Stomach (tissue), 8 donors: ENCODE measurements at regions not wholly inside any gene's neighbourhood (a gene's known extent, or its start where the extent isn't known, plus 50 kb on each side); places are given as distances from the start of the nearest gene placed in this dataset.

Source experiments
- DNase-seq, 2 donors: peaks; one replicate each; pipeline versions ENCODE4 v3.0.0 to v3.0.0-alpha.2; 2013 to 2019
- H3K27ac ChIP-seq, 5 donors: fragments of 200-600 bp in 4 of 5; sonication (generic) in 4 of 5; one replicate each; pipeline ENCODE4 v1.5.1; 2013 to 2019; ENCODE audit warnings: mild to moderate bottlenecking in 1 of 5, moderate library complexity in 1 of 5
- H3K27me3 ChIP-seq, 3 donors: fragments of 200-600 bp; sonication (generic); one replicate each; pipeline ENCODE4 v1.5.1; 2017 to 2019; ENCODE audit warnings: mixed run types in 1 of 3
- H3K36me3 ChIP-seq, 4 donors: fragments of 200-600 bp; sonication (generic); 1 replicate in 3 of 4; 2 replicates in 1 of 4; pipeline ENCODE4 v1.5.1; 2016 to 2019
- H3K4me1 ChIP-seq, 4 donors: fragments of 200-600 bp; sonication (generic); one replicate each; pipeline ENCODE4 v1.5.1; 2016 to 2019
- H3K4me3 ChIP-seq, 4 donors: fragments of 200-600 bp; sonication (generic) in 3 of 4; one replicate each; pipeline ENCODE4 v1.5.1; 2016 to 2019; ENCODE audit warnings: mild to moderate bottlenecking in 1 of 4
- H3K9me3 ChIP-seq, 4 donors: fragments of 200-600 bp; sonication (generic); one replicate each; pipeline ENCODE4 v1.5.1; 2016 to 2019
- EP300 ChIP-seq: sonication (generic); formaldehyde crosslinking; IDR thresholded peaks from one replicate; pipeline ENCODE4 v1.6.1; 2017; ENCODE audit warnings: antibody characterized with exemption
- POLR2A ChIP-seq, 4 donors: fragments of 450-650 bp; IDR thresholded peaks; one replicate each; pipeline ENCODE4 v1.6.1; 2016; ENCODE audit warnings: antibody characterized with exemption in 4 of 4, control low read depth in 2 of 4, mild to moderate bottlenecking in 1 of 4, moderate library complexity in 1 of 4
- POLR2AphosphoS5 ChIP-seq, 3 donors: sonication (generic); formaldehyde crosslinking; IDR thresholded peaks; one replicate each; pipeline ENCODE4 v1.6.1; 2016; ENCODE audit warnings: antibody characterized with exemption in 3 of 3
- WGBS, 5 donors: extraction: QIAGEN DNeasy Blood & Tissue Kit in 3 of 5; methylation state at CpG; one replicate each; pipeline versions ENCODE4 v1.1.5 to v1.1.7; 2013 to 2018; 5-methylcytosine and 5-hydroxymethylcytosine counted together
- intact Hi-C: fragments of 100-400 bp; cut with DNase I; formaldehyde crosslinking; loops from one replicate; pipeline ENCODE4 v1.15.1; 2023; ENCODE audit warnings: low total_unique reads
- TF ChIP-seq, protein P1 (sequence below), 7 experiments: fragments of 450-650 bp in 4 of 7; fragments of 200-600 bp in 3 of 7; sonication (generic) in 3 of 7; IDR thresholded peaks; one replicate each; pipeline ENCODE4 v1.5.1; 2016 to 2019; ENCODE audit warnings: antibody characterized with exemption in 7 of 7, control low read depth in 2 of 7, mild to moderate bottlenecking in 1 of 7
- donor health status: healthy with polysubstance abuse.
- donor health status: Bipolar disorder and iron deficiency.
- donor health status: healthy.

DNA sequence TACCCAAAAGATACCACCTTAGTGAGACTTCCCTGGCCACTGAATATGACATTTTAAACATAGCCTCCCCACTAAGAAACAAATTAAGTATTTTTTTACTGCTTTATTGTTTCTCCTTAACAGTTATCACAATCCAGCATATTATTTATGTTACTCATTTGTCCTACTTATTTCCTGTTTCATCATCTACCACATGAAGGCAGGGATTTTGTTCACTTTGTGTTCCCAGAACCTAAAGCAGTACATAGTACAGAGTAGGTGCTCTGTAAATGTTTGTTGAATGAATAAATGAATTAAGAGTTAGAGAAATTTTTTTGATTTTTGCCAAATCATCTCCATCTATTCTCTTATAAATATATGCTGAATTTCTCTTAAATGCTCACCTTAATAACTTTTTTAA lies 318.4 kb upstream of the GIMD1 start:
- Histone ChIP-seq H3K4me1 (no peaks in the 10 kb centered on the region), H3K4me3 (no peak overlapping the region), H3K9me3 (peaks cover 0 to 3% (median 0%) of the 10 kb centered on the region in 4 donors), H3K27me3 (no peaks in the 10 kb centered on the region), H3K36me3 (no peaks in the 10 kb centered on the region), H3K27ac (no peak overlapping the region)
- intact Hi-C loops = no loop called here
- TF ChIP-seq POLR2A (IDR thresholded peaks at IDR 0.05) (no peak), EP300 (no peak), POLR2AphosphoS5 (IDR thresholded peaks at IDR 0.05) (no peak)
- TF ChIP-seq, protein P1, sequence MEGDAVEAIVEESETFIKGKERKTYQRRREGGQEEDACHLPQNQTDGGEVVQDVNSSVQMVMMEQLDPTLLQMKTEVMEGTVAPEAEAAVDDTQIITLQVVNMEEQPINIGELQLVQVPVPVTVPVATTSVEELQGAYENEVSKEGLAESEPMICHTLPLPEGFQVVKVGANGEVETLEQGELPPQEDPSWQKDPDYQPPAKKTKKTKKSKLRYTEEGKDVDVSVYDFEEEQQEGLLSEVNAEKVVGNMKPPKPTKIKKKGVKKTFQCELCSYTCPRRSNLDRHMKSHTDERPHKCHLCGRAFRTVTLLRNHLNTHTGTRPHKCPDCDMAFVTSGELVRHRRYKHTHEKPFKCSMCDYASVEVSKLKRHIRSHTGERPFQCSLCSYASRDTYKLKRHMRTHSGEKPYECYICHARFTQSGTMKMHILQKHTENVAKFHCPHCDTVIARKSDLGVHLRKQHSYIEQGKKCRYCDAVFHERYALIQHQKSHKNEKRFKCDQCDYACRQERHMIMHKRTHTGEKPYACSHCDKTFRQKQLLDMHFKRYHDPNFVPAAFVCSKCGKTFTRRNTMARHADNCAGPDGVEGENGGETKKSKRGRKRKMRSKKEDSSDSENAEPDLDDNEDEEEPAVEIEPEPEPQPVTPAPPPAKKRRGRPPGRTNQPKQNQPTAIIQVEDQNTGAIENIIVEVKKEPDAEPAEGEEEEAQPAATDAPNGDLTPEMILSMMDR (IDR thresholded peaks at IDR 0.05) = no peak
- DNase-seq = no peak

DNA sequence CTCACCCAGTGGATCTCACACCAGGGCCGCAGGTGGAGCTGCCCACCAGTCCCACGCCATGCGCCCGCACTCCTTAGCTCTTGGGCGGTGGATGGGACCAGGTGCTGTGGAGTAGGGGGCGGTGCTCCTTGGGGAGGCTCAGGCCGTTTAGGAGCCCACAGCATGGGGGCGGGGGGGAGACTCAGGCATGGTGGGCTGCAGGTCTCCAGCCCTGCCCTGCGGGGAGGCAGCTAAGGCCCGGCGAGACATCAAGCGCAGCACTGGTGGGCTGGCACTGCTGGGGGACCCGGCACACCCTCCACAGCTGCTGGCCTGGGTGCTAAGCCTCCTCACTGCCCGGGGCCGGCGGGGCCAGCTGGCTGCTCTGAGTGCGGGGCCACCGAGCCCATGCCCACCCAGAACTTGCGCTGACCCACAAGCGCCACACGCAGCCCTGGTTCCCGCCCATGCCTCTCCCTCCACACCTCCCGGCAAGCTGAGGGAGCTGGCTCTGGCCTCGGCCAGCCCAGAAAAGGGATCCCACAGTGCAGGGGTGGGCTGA lies 312.9 kb upstream of the GIMD1 start:
- no peaks in the 10 kb centered on the region for H3K27me3 ChIP-seq
- TF ChIP-seq, protein P1 (IDR thresholded peaks at IDR 0.05) = no peak
- TF ChIP-seq POLR2A (IDR thresholded peaks at IDR 0.05) (no peak), EP300 (no peak)
- no peaks in the 10 kb centered on the region for H3K4me1 ChIP-seq
- no peak overlapping the region for H3K27ac ChIP-seq
- intact Hi-C loops = no loop called here
- no peak overlapping the region for H3K4me3 ChIP-seq
- H3K36me3 ChIP-seq = no peaks in the 10 kb centered on the region
- 83 to 90% (median 87%) methylated on average over 10 to 24 of the region's 24 CpGs for WGBS, 5 donors
- no peak for DNase-seq
- peaks cover 0 to 5% (median 2%) of the 10 kb centered on the region in 4 donors for H3K9me3 ChIP-seq

DNA sequence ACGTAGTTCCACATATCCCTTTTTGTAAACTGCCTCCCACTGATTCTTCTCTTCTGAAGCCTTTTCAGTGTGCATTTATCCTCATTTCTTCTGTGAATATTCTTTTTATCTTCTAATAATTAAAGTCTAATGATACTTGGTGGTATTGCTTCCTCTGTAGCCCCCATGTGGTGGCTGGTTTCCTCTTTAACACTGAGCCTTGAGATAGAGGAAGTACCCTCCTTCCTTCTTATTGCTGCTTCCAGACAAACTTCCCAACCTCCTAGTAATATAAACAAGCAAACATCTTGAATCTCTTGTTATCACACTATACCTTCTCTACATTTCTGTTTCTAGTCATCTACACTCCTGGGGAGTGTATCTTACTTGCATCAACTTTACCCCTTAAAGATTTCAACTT lies 310.5 kb upstream of the GIMD1 start:
- TF ChIP-seq POLR2AphosphoS5 (IDR thresholded peaks at IDR 0.05) (no peak), EP300 (no peak), POLR2A (IDR thresholded peaks at IDR 0.05) (no peak)
- TF ChIP-seq, protein P1 (IDR thresholded peaks at IDR 0.05) = no peak
- WGBS, 5 donors = 50 to 65% (median 55%) methylated on average over 1 of the region's 1 CpG

DNA sequence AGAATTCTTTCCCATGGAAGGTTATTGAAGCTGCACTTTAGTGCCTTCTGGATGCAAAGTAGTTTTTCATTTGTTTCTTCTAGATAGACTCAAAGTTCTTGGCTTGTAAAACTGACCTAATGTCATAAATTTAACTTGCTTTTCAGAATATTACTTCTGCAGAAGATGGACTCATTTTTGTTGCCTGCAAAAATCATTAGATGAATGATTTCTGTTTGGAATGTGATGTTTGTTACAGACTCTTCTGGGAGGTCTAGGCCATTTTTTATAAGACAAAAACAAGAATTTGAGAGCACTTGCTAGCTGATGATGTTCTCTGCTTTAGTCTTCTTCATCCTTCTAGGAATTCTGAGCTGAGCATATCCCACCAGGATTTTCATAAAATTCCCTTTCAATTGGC lies 308.6 kb upstream of the GIMD1 start:
- peak in 1 of 2 donors; percentile 3 for DNase-seq
- Histone ChIP-seq H3K27me3 (no peaks in the 10 kb centered on the region), H3K27ac (no peak overlapping the region), H3K4me3 (no peak overlapping the region), H3K36me3 (no peaks in the 10 kb centered on the region), H3K4me1 (no peaks in the 10 kb centered on the region), H3K9me3 (peaks cover 0 to 17% (median 2%) of the 10 kb centered on the region in 4 donors)
- intact Hi-C loops = no loop called here
- no peak for TF ChIP-seq EP300
- TF ChIP-seq POLR2AphosphoS5 (IDR thresholded peaks at IDR 0.05) = no peak
- TF ChIP-seq, protein P1 (IDR thresholded peaks at IDR 0.05) = no peak
- TF ChIP-seq POLR2A (IDR thresholded peaks at IDR 0.05) = no peak

More for the DNA sequence above, 310.5 kb upstream of the GIMD1 start:
- H3K36me3 ChIP-seq = no peaks in the 10 kb centered on the region
- intact Hi-C loops = no loop called here
- H3K27me3 ChIP-seq = no peaks in the 10 kb centered on the region
- no peak overlapping the region for H3K27ac ChIP-seq
- peaks cover 0 to 13% (median 2%) of the 10 kb centered on the region in 4 donors for H3K9me3 ChIP-seq
- DNase-seq = no peak
- no peak overlapping the region for H3K4me3 ChIP-seq
- no peaks in the 10 kb centered on the region for H3K4me1 ChIP-seq
